ENCODE measurements at regions not wholly inside any gene's neighbourhood (a gene's known extent, or its start where the extent isn't known, plus 50 kb on each side); places are given as distances from the start of the nearest gene placed in this dataset.

GRCh38 chr5:56349461-56349860, 116.3 kb upstream of the ANKRD55 start:
- no peaks in the 10 kb centered on the region for H3K79me2 ChIP-seq (ENCODE audit: control insufficient read depth, insufficient read depth, low read length)
- H3K9ac ChIP-seq (ENCODE audit: insufficient read depth in 1 of 2, low read depth in 2 of 2, low read length in 2 of 2): no peak overlapping the region
- TF ChIP-seq SIN3B (IDR thresholded peaks at IDR 0.05; ENCODE audit: low read depth) (no peak), C11orf30 (IDR thresholded peaks at IDR 0.05; ENCODE audit: low read depth) (peak; percentile 9; the same call in 1 of the 2 replicates), ZNF316 (IDR thresholded peaks at IDR 0.05) (peak; percentile 44; the same call in 1 of the 2 replicates)
- WGBS (ENCODE audit: insufficient coverage, low coverage, missing lambda C conversion rate): 0% methylated on average over 5 of the region's 5 CpGs
- FAIRE-seq (no peak), ATAC-seq (no peak), DNase-seq (ENCODE audit: extremely low read depth in 1 of 4, low spot score in 3 of 4) (no peak)
- no peaks in the 10 kb centered on the region for H3K9me3 ChIP-seq (replicated peaks; ENCODE audit: control insufficient read depth, insufficient read depth, low read depth, low read length)
- H3K27me3 ChIP-seq (ENCODE audit: control insufficient read depth in 2 of 2, insufficient read depth in 2 of 2, low read length in 2 of 2): peaks cover 0 to 12% of the 10 kb centered on the region in 2 experiments; a peak in 2 of 5 replicates
- ChIA-PET CTCF (ENCODE audit: low intra/inter-chr PET ratio) (no interaction called here), POLR2A (interaction anchor here (0.7 to 1.8 kb wide), 3 partner anchors 12 to 32 kb away, joined by 3 to 4 read pairs (median 3); no protein-coding TSS in a partner anchor)
- H3K27ac ChIP-seq (ENCODE audit: extremely low read depth, low read depth, low read length): no peak overlapping the region
- H2AFZ ChIP-seq (ENCODE audit: low read depth, low read length): no peak overlapping the region
- intact Hi-C loops (cut with micrococcal nuclease): no loop called here
- no peak overlapping the region for H3K4me2 ChIP-seq (ENCODE audit: insufficient read depth, low read length)
- H4K20me1 ChIP-seq (replicated peaks; ENCODE audit: control insufficient read depth, insufficient read depth, low read length): no peaks in the 10 kb centered on the region
- H3K4me3 ChIP-seq: no peak overlapping the region
- no TSS peak for BruUV-seq (replicated peaks)
- no peaks in the 10 kb centered on the region for H3K9me1 ChIP-seq (ENCODE audit: control insufficient read depth, insufficient read depth, low read length)
- no peaks in the 10 kb centered on the region for H3K36me3 ChIP-seq (ENCODE audit: control insufficient read depth, insufficient read depth, low read length)
- no peaks in the 10 kb centered on the region for H3K4me1 ChIP-seq (replicated peaks in 1 of 2; ENCODE audit: control insufficient read depth in 2 of 2, insufficient read depth in 2 of 2, low read length in 2 of 2)
- in situ Hi-C loops (cut with MboI): no loop called here

GRCh38 chr5:56346741-56347535, 113.8 kb upstream of the ANKRD55 start:
- Histone ChIP-seq H3K4me1 (replicated peaks in 1 of 2; ENCODE audit: control insufficient read depth in 2 of 2, insufficient read depth in 2 of 2, low read length in 2 of 2) (no peaks in the 10 kb centered on the region), H3K4me2 (ENCODE audit: insufficient read depth, low read length) (no peak overlapping the region), H3K79me2 (ENCODE audit: control insufficient read depth, insufficient read depth, low read length) (no peaks in the 10 kb centered on the region), H4K20me1 (replicated peaks; ENCODE audit: control insufficient read depth, insufficient read depth, low read length) (no peaks in the 10 kb centered on the region), H3K9me3 (replicated peaks; ENCODE audit: control insufficient read depth, insufficient read depth, low read depth, low read length) (no peaks in the 10 kb centered on the region), H2AFZ (ENCODE audit: low read depth, low read length) (no peak overlapping the region), H3K4me3 (no peak overlapping the region), H3K27me3 (ENCODE audit: control insufficient read depth in 2 of 2, insufficient read depth in 2 of 2, low read length in 2 of 2) (peaks cover 3 to 7% of the 10 kb centered on the region in 2 experiments; a peak in 2 of 5 replicates), H3K27ac (ENCODE audit: extremely low read depth, low read depth, low read length) (no peak overlapping the region), H3K9ac (ENCODE audit: insufficient read depth in 1 of 2, low read depth in 2 of 2, low read length in 2 of 2) (no peak overlapping the region), H3K9me1 (ENCODE audit: control insufficient read depth, insufficient read depth, low read length) (no peaks in the 10 kb centered on the region), H3K36me3 (ENCODE audit: control insufficient read depth, insufficient read depth, low read length) (no peaks in the 10 kb centered on the region)
- WGBS (ENCODE audit: insufficient coverage, low coverage, missing lambda C conversion rate): 18% methylated on average over 2 of the region's 2 CpGs
- POLR2A ChIA-PET: no interaction called here
- CTCF ChIA-PET (ENCODE audit: low intra/inter-chr PET ratio): no interaction called here
- FAIRE-seq: no peak
- intact Hi-C loops (cut with micrococcal nuclease): no loop called here
- in situ Hi-C loops (cut with MboI): no loop called here
- no TSS peak for BruUV-seq (replicated peaks)
- TF ChIP-seq TSC22D4 (tag; IDR thresholded peaks at IDR 0.05): no peak
- TF ChIP-seq FOXO4 (CRISPR knock-in tag; IDR thresholded peaks at IDR 0.05): no peak
- peak; percentile 71 for TF ChIP-seq CEBPG (CRISPR knock-in tag; IDR thresholded peaks at IDR 0.05)
- peak; percentile 93 for TF ChIP-seq CEBPG (tag; conservative IDR thresholded peaks at IDR 0.05 in 1 of 2, IDR thresholded peaks at IDR 0.05 in 1 of 2)
- peak; percentile 86 for TF ChIP-seq CEBPB (tag; IDR thresholded peaks at IDR 0.05)
- peak; percentile 44 for TF ChIP-seq FOSL1 (tag; conservative IDR thresholded peaks at IDR 0.05)
- DNase-seq (ENCODE audit: extremely low read depth in 1 of 4, low spot score in 3 of 4): no peak
- ATAC-seq: no peak

All from K562 (cell line).